Testis (tissue), 2 donors: ENCODE measurements at regions not wholly inside any gene's neighbourhood (a gene's known extent, or its start where the extent isn't known, plus 50 kb on each side); places are given as distances from the start of the nearest gene placed in this dataset.

Experiments
- CTCF ChIP-seq, 3 experiments: fragments of 450-650 bp in 2 of 3; fragments of 200-600 bp in 1 of 3; sonication (generic) in 1 of 3; IDR thresholded peaks; one replicate each; pipeline ENCODE4 v1.5.1; 2016 to 2019; ENCODE audit warnings: antibody characterized with exemption in 3 of 3, mild to moderate bottlenecking in 2 of 3, moderate library complexity in 1 of 3
- POLR2A ChIP-seq: fragments of 450-650 bp; IDR thresholded peaks from one replicate; pipeline ENCODE4 v1.6.1; 2017; ENCODE audit warnings: antibody characterized with exemption, mild to moderate bottlenecking, moderate library complexity

DNA sequence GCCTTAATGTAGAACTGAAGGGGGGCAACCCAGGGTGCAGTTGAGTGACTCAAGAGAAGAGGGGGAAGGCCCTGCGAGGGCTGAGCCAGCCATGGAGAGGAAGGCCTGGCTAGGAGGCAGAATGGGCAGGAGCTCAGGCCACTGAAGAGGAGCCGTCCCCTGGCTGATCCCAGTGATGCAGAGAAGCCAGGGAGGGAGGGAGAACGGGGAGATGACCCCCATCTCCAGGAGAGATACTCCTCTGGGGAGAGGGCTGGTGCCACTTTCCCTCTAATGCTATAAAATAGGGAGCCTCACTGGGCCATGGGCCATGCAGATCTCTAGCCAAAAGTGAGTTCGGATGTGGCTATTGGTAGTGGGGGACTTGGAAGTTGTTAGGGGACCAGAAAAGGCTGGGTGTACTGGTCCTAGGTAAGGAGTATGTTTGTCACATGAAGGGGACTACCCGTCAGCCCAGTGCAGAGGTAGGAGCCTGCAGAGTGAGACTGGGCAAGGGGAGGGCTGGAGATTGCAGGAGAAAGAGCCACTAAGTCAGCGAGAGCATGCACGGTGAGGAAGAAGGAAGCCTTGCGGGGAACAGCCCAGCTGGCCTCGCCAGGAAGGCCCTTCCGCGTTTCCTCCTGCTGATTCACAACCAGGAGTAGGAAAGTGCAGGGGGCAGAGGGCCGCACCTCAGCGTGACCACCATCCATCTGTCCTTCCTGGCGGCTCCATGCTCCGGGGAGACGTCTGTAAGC lies 347.6 kb downstream of the TCERG1L start:
- no peak for TF ChIP-seq CTCF (IDR thresholded peaks at IDR 0.05)
- TF ChIP-seq POLR2A = no peak
